Keratinocyte (primary cell): ENCODE measurements at regions not wholly inside any gene's neighbourhood (a gene's known extent, or its start where the extent isn't known, plus 50 kb on each side); places are given as distances from the start of the nearest gene placed in this dataset.

ENCODE experiments used
- DNase-seq: peaks from one replicate; pipeline ENCODE4 v3.0.0-alpha.2; 2011; ENCODE audit warnings: low read depth, missing footprints, low spot score
- FAIRE-seq: peaks from 2 replicates; lab custom pipeline; 2011; peaks lifted over from hg19 to GRCh38; lab: Jason Lieb, UNC
- H2AFZ ChIP-seq: 2 replicates; pipeline ENCODE4 v1.6.0; 2012; ENCODE audit warnings: low read length, control low read depth, inconsistent platforms; ENCODE audit not compliant: control insufficient read depth
- H3K27ac ChIP-seq: 2 replicates; pipeline ENCODE4 v1.5.1; 2011; ENCODE audit warnings: low read length; ENCODE audit not compliant: control insufficient read depth, insufficient read depth
- H3K27me3 ChIP-seq: 3 replicates; pipeline ENCODE4 v1.6.0; 2011; ENCODE audit warnings: low read length; ENCODE audit not compliant: control insufficient read depth, insufficient read depth; ENCODE audit errors: extremely low read depth
- H3K36me3 ChIP-seq, 2 experiments: 2 replicates in 1 of 2; 3 replicates in 1 of 2; pipeline ENCODE4 v1.5.1; 2011; ENCODE audit warnings: low read length in 2 of 2, mild to moderate bottlenecking in 1 of 2; ENCODE audit not compliant: control insufficient read depth in 2 of 2, insufficient read depth in 2 of 2; ENCODE audit errors: extremely low read depth in 1 of 2
- H3K4me1 ChIP-seq: 3 replicates; pipeline ENCODE4 v1.5.1; 2011; ENCODE audit warnings: low read length; ENCODE audit not compliant: control insufficient read depth, insufficient read depth; ENCODE audit errors: extremely low read depth
- H3K4me2 ChIP-seq: 3 replicates; pipeline ENCODE4 v1.6.0; 2011; ENCODE audit warnings: low read depth, low read length; ENCODE audit not compliant: control insufficient read depth, insufficient read depth; ENCODE audit errors: extremely low read depth
- H3K4me3 ChIP-seq, 3 experiments: fragments of 200-600 bp in 1 of 3; sonication (generic) in 1 of 3; 2 replicates in 2 of 3; 3 replicates in 1 of 3; pipeline ENCODE4 v1.5.1; 2011 to 2016; ENCODE audit warnings: low read length in 3 of 3, mild to moderate bottlenecking in 3 of 3, control low read depth in 2 of 3, inconsistent platforms in 1 of 3, low read depth in 1 of 3, mixed read lengths in 1 of 3, mixed run types in 1 of 3, moderate library complexity in 1 of 3; ENCODE audit not compliant: control insufficient read depth in 2 of 3, insufficient read depth in 2 of 3; ENCODE audit errors: extremely low read depth in 1 of 3
- H3K79me2 ChIP-seq: 2 replicates; pipeline ENCODE4 v1.6.0; 2012; ENCODE audit warnings: low read length; ENCODE audit not compliant: control insufficient read depth, insufficient read depth
- H3K9ac ChIP-seq: 3 replicates; pipeline ENCODE4 v1.6.0; 2011; ENCODE audit warnings: low read length; ENCODE audit not compliant: control insufficient read depth, insufficient read depth; ENCODE audit errors: extremely low read depth
- H3K9me1 ChIP-seq: 3 replicates; pipeline ENCODE4 v1.6.0; 2011; ENCODE audit warnings: low read length; ENCODE audit not compliant: control insufficient read depth, insufficient read depth; ENCODE audit errors: extremely low read depth
- H3K9me3 ChIP-seq: 2 replicates; pipeline ENCODE4 v1.5.1; 2012; ENCODE audit warnings: low read depth, low read length; ENCODE audit not compliant: control insufficient read depth
- H4K20me1 ChIP-seq: 3 replicates; pipeline ENCODE4 v1.6.0; 2011; ENCODE audit warnings: low read length; ENCODE audit not compliant: control insufficient read depth, insufficient read depth; ENCODE audit errors: extremely low read depth
- EZH2 ChIP-seq: IDR thresholded peaks from one replicate; pipeline ENCODE4 v1.6.1; 2012; ENCODE audit warnings: inconsistent platforms, mild to moderate bottlenecking, low read length, moderate library complexity
- dilution Hi-C: fragments of 300-500 bp; cut with MboI; formaldehyde crosslinking; loops from one replicate; pipeline ENCODE4 v1.7.0; 2020; ENCODE audit warnings: low sequenced_read_pairs; ENCODE audit not compliant: extremely low pct_ligation_motif_present
- TF ChIP-seq, protein P1 (sequence below), 3 experiments: IDR thresholded peaks in 1 of 3; conservative IDR thresholded peaks in 1 of 3; optimal IDR thresholded peaks in 1 of 3; 2 replicates in 2 of 3; 3 replicates in 1 of 3; pipeline versions ENCODE3 to v1.5.1; 2011; ENCODE audit warnings: low read length in 3 of 3, mild to moderate bottlenecking in 3 of 3, moderate library complexity in 2 of 3, control low read depth in 1 of 3, inconsistent platforms in 1 of 3; ENCODE audit not compliant: insufficient read depth in 2 of 3; ENCODE audit errors: extremely low read depth in 1 of 3

DNA sequence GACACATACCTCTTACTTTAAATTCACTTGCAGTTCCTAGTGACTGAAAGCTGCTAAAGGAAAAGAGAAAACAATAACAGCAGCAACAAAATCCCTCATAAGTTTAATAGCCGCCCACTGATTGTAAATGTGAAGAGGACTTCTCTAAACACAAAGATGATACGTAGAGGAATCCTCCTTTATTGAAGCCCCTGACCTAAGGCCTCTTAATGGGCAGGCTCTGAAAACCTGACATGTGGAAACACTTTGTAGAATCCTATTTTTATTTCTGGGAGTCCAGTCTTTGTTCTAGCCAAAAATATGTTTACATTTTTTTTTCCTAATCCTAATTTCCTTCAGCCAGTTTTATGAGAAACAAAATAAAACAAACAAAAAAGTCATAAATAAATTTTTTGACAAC is 1277.7 kb upstream of the CELF4 start:
- Histone ChIP-seq H3K9ac (no peak overlapping the region), H3K9me3 (no peaks in the 10 kb centered on the region), H3K79me2 (no peaks in the 10 kb centered on the region), H3K4me2 (no peak overlapping the region), H3K27ac (no peak overlapping the region), H3K27me3 (no peaks in the 10 kb centered on the region), H3K4me3 (no peak overlapping the region), H3K36me3 (no peaks in the 10 kb centered on the region), H4K20me1 (no peaks in the 10 kb centered on the region), H3K4me1 (no peaks in the 10 kb centered on the region), H3K9me1 (no peaks in the 10 kb centered on the region), H2AFZ (no peak overlapping the region)
- no peak for TF ChIP-seq EZH2
- TF ChIP-seq, protein P1, sequence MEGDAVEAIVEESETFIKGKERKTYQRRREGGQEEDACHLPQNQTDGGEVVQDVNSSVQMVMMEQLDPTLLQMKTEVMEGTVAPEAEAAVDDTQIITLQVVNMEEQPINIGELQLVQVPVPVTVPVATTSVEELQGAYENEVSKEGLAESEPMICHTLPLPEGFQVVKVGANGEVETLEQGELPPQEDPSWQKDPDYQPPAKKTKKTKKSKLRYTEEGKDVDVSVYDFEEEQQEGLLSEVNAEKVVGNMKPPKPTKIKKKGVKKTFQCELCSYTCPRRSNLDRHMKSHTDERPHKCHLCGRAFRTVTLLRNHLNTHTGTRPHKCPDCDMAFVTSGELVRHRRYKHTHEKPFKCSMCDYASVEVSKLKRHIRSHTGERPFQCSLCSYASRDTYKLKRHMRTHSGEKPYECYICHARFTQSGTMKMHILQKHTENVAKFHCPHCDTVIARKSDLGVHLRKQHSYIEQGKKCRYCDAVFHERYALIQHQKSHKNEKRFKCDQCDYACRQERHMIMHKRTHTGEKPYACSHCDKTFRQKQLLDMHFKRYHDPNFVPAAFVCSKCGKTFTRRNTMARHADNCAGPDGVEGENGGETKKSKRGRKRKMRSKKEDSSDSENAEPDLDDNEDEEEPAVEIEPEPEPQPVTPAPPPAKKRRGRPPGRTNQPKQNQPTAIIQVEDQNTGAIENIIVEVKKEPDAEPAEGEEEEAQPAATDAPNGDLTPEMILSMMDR (optimal IDR thresholded peaks at IDR 0.05 in 1 of 3, IDR thresholded peaks at IDR 0.05 in 1 of 3, conservative IDR thresholded peaks at IDR 0.05 in 1 of 3; ENCODE audit: extremely low read depth in 1 of 3, insufficient read depth in 2 of 3, low read length in 3 of 3): no peak
- dilution Hi-C loops: no loop called here
- FAIRE-seq: no peak
- no peak for DNase-seq

DNA sequence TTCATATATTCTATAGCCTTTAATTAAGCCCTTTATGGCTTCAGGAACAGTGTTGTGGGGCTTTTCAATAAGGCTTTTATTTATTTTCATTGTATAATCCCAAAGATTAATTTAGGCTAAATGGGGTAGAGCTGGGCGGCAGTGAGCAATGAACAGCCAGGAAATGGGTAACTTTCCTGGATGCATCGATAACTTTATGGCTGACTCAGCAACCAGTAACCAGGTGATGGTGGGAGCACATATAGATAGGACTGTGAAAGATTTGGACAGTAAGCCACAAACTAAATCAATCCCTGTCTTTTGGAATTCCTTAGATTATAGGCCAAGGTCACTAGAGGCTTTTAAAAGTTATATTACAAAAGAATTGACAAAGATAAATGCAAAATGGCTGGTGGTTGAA is 1260.6 kb upstream of the CELF4 start:
- H2AFZ ChIP-seq: no peak overlapping the region
- H3K9me1 ChIP-seq: no peaks in the 10 kb centered on the region
- FAIRE-seq (no peak), DNase-seq (no peak)
- H3K4me1 ChIP-seq: no peaks in the 10 kb centered on the region
- H3K36me3 ChIP-seq: no peaks in the 10 kb centered on the region
- TF ChIP-seq, protein P1 (optimal IDR thresholded peaks at IDR 0.05 in 1 of 3, IDR thresholded peaks at IDR 0.05 in 1 of 3, conservative IDR thresholded peaks at IDR 0.05 in 1 of 3; ENCODE audit: extremely low read depth in 1 of 3, insufficient read depth in 2 of 3, low read length in 3 of 3): no peak
- TF ChIP-seq EZH2: no peak
- H3K27me3 ChIP-seq: no peaks in the 10 kb centered on the region
- no peaks in the 10 kb centered on the region for H4K20me1 ChIP-seq
- H3K27ac ChIP-seq: no peak overlapping the region
- no peak overlapping the region for H3K4me2 ChIP-seq
- H3K9ac ChIP-seq: no peak overlapping the region
- H3K9me3 ChIP-seq: no peaks in the 10 kb centered on the region
- dilution Hi-C loops: no loop called here
- H3K79me2 ChIP-seq: no peaks in the 10 kb centered on the region
- H3K4me3 ChIP-seq: no peak overlapping the region
